ENCODE measurements at regions not wholly inside any gene's neighbourhood (a gene's known extent, or its start where the extent isn't known, plus 50 kb on each side); places are given as distances from the start of the nearest gene placed in this dataset.

DNA sequence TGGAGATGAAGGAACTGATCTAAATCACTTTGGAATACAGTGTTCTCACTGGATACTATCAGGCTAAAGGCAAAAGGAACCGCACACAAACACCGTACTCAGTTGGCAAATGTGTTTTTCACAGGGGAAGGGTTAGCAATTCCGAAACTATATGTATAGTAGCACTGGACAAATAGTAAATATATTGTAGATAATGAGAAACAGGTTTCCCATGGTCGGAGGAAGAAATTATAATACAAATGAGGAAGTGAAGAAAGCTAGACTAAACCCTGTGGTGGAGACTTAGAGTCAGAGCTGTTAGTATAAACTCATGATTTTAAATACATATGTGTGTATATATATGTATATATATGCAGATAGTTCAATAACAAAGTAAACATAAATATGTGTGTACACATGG lies 414.1 kb upstream of the SALL1 start:
- no peak for DNase-seq (ENCODE audit: low read depth in 4 of 6, low spot score in 6 of 6)
- no peak overlapping the region for H3K4me3 ChIP-seq (ENCODE audit: low read depth, low read length)
- WGBS (ENCODE audit: insufficient coverage): no CpG with 5 or more reads among the region's 4 CpGs
- H3K4me1 ChIP-seq (ENCODE audit: control insufficient read depth, insufficient read depth, low read length): no peaks in the 10 kb centered on the region
- no peaks in the 10 kb centered on the region for H3K9me3 ChIP-seq (ENCODE audit: control insufficient read depth, insufficient read depth, low read length)
- H3K27ac ChIP-seq (ENCODE audit: low read depth, low read length): no peak overlapping the region
- no peaks in the 10 kb centered on the region for H3K27me3 ChIP-seq (ENCODE audit: control insufficient read depth, insufficient read depth, low read length)
- H3K36me3 ChIP-seq (ENCODE audit: control insufficient read depth, insufficient read depth, low read length): no peaks in the 10 kb centered on the region

DNA sequence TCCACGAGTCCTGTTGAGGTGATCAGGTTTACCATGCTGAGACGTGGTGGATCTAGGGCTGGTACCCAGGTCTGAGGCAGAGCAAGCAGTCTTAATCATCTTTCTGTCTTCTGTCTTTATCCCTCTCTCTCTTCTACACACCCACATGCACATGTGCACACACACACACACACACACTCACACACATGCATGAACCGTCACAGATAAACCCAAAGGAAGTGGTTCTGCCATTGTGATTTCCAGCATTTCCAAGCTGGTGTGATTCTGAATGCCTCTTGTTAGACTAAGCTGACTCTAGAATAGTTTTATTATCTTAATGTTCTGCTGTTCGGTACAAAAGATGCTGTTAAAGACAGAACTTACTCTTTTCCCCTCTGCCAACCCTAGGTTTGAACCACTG lies 411.8 kb upstream of the SALL1 start:
- Histone ChIP-seq H3K27me3 (ENCODE audit: control insufficient read depth, insufficient read depth, low read length) (no peaks in the 10 kb centered on the region), H3K36me3 (ENCODE audit: control insufficient read depth, insufficient read depth, low read length) (no peaks in the 10 kb centered on the region), H3K9me3 (ENCODE audit: control insufficient read depth, insufficient read depth, low read length) (no peaks in the 10 kb centered on the region), H3K4me1 (ENCODE audit: control insufficient read depth, insufficient read depth, low read length) (peaks cover 3% of the 10 kb centered on the region), H3K4me3 (ENCODE audit: low read depth, low read length) (no peak overlapping the region), H3K27ac (ENCODE audit: low read depth, low read length) (no peak overlapping the region)
- DNase-seq (ENCODE audit: low read depth in 4 of 6, low spot score in 6 of 6): no peak
- 100% methylated on average over 2 of the region's 4 CpGs for WGBS (ENCODE audit: insufficient coverage)

DNA sequence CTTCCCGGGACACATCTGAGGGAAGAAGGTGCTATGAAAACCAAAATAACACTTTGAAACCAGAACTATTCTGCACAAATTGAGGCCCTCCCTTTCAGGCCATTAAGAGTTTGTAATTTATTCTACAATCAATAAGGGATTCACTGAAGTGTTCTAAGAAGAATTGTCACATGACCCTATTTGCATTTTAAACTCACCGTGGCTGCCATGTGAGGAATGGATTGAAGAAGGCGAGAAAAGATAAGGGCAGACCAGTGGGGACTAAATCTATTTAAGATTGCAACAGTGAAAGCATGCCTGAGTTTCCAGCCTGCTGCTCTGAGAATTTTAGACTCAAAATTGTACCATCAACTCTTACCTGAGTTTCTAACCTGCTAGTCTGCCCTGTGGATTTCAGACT lies 408.8 kb upstream of the SALL1 start:
- DNase-seq (ENCODE audit: low read depth in 4 of 6, low spot score in 6 of 6): peak in 1 of 6 donors; percentile 59
- no peak overlapping the region for H3K4me3 ChIP-seq (ENCODE audit: low read depth, low read length)
- no peaks in the 10 kb centered on the region for H3K36me3 ChIP-seq (ENCODE audit: control insufficient read depth, insufficient read depth, low read length)
- H3K27ac ChIP-seq (ENCODE audit: low read depth, low read length): no peak overlapping the region
- H3K4me1 ChIP-seq (ENCODE audit: control insufficient read depth, insufficient read depth, low read length): peaks cover 6% of the 10 kb centered on the region
- WGBS (ENCODE audit: insufficient coverage): 60% methylated on average over 1 of the region's 3 CpGs
- H3K9me3 ChIP-seq (ENCODE audit: control insufficient read depth, insufficient read depth, low read length): no peaks in the 10 kb centered on the region
- no peaks in the 10 kb centered on the region for H3K27me3 ChIP-seq (ENCODE audit: control insufficient read depth, insufficient read depth, low read length)

GRCh38 chr16:51557670-51558069 lies 406.6 kb upstream of the SALL1 start:
- Histone ChIP-seq H3K36me3 (ENCODE audit: control insufficient read depth, insufficient read depth, low read length) (no peaks in the 10 kb centered on the region), H3K27me3 (ENCODE audit: control insufficient read depth, insufficient read depth, low read length) (no peaks in the 10 kb centered on the region), H3K9me3 (ENCODE audit: control insufficient read depth, insufficient read depth, low read length) (no peaks in the 10 kb centered on the region), H3K27ac (ENCODE audit: low read depth, low read length) (no peak overlapping the region), H3K4me1 (ENCODE audit: control insufficient read depth, insufficient read depth, low read length) (peaks cover 6% of the 10 kb centered on the region), H3K4me3 (ENCODE audit: low read depth, low read length) (no peak overlapping the region)
- WGBS (ENCODE audit: insufficient coverage): 88% methylated on average over 2 of the region's 3 CpGs
- no peak for DNase-seq (ENCODE audit: low read depth in 4 of 6, low spot score in 6 of 6)

GRCh38 chr16:51556694-51557340 lies 405.7 kb upstream of the SALL1 start:
- Histone ChIP-seq H3K27me3 (ENCODE audit: control insufficient read depth, insufficient read depth, low read length) (no peaks in the 10 kb centered on the region), H3K27ac (ENCODE audit: low read depth, low read length) (no peak overlapping the region), H3K36me3 (ENCODE audit: control insufficient read depth, insufficient read depth, low read length) (no peaks in the 10 kb centered on the region), H3K4me3 (ENCODE audit: low read depth, low read length) (no peak overlapping the region), H3K9me3 (ENCODE audit: control insufficient read depth, insufficient read depth, low read length) (no peaks in the 10 kb centered on the region), H3K4me1 (ENCODE audit: control insufficient read depth, insufficient read depth, low read length) (peaks cover 6% of the 10 kb centered on the region)
- DNase-seq (ENCODE audit: low read depth in 4 of 6, low spot score in 6 of 6): peak in 2 of 6 donors; percentile 26 to 57
- WGBS (ENCODE audit: insufficient coverage): 28% methylated on average over 7 of the region's 9 CpGs

- H3K4me3 ChIP-seq (ENCODE audit: low read depth, low read length): no peak overlapping the region
- H3K36me3 ChIP-seq (ENCODE audit: control insufficient read depth, insufficient read depth, low read length): no peaks in the 10 kb centered on the region
- H3K9me3 ChIP-seq (ENCODE audit: control insufficient read depth, insufficient read depth, low read length): no peaks in the 10 kb centered on the region
- H3K4me1 ChIP-seq (ENCODE audit: control insufficient read depth, insufficient read depth, low read length): peaks cover 4% of the 10 kb centered on the region
- H3K27me3 ChIP-seq (ENCODE audit: control insufficient read depth, insufficient read depth, low read length): no peaks in the 10 kb centered on the region
- no peak overlapping the region for H3K27ac ChIP-seq (ENCODE audit: low read depth, low read length)
- 80% methylated on average over 5 of the region's 7 CpGs for WGBS (ENCODE audit: insufficient coverage)
- no peak for DNase-seq (ENCODE audit: low read depth in 4 of 6, low spot score in 6 of 6)
Measured at GRCh38 chr16:51553910-51554309, 402.8 kb upstream of the SALL1 start.

GRCh38 chr16:51553314-51553713 lies 402.2 kb upstream of the SALL1 start:
- Histone ChIP-seq H3K27ac (ENCODE audit: low read depth, low read length) (no peak overlapping the region), H3K4me3 (ENCODE audit: low read depth, low read length) (no peak overlapping the region), H3K9me3 (ENCODE audit: control insufficient read depth, insufficient read depth, low read length) (no peaks in the 10 kb centered on the region), H3K27me3 (ENCODE audit: control insufficient read depth, insufficient read depth, low read length) (no peaks in the 10 kb centered on the region), H3K4me1 (ENCODE audit: control insufficient read depth, insufficient read depth, low read length) (peaks cover 4% of the 10 kb centered on the region), H3K36me3 (ENCODE audit: control insufficient read depth, insufficient read depth, low read length) (no peaks in the 10 kb centered on the region)
- 86% methylated on average over 2 of the region's 2 CpGs for WGBS (ENCODE audit: insufficient coverage)
- no peak for DNase-seq (ENCODE audit: low read depth in 4 of 6, low spot score in 6 of 6)

- no peaks in the 10 kb centered on the region for H3K36me3 ChIP-seq (ENCODE audit: control insufficient read depth, insufficient read depth, low read length)
- no peak for DNase-seq (ENCODE audit: low read depth in 4 of 6, low spot score in 6 of 6)
- no peaks in the 10 kb centered on the region for H3K4me1 ChIP-seq (ENCODE audit: control insufficient read depth, insufficient read depth, low read length)
- H3K27ac ChIP-seq (ENCODE audit: low read depth, low read length): no peak overlapping the region
- H3K4me3 ChIP-seq (ENCODE audit: low read depth, low read length): no peak overlapping the region
- no peaks in the 10 kb centered on the region for H3K27me3 ChIP-seq (ENCODE audit: control insufficient read depth, insufficient read depth, low read length)
- H3K9me3 ChIP-seq (ENCODE audit: control insufficient read depth, insufficient read depth, low read length): no peaks in the 10 kb centered on the region
- WGBS (ENCODE audit: insufficient coverage): 90% methylated on average over 2 of the region's 4 CpGs
Measured at GRCh38 chr16:51550800-51551347, 399.8 kb upstream of the SALL1 start.

DNA sequence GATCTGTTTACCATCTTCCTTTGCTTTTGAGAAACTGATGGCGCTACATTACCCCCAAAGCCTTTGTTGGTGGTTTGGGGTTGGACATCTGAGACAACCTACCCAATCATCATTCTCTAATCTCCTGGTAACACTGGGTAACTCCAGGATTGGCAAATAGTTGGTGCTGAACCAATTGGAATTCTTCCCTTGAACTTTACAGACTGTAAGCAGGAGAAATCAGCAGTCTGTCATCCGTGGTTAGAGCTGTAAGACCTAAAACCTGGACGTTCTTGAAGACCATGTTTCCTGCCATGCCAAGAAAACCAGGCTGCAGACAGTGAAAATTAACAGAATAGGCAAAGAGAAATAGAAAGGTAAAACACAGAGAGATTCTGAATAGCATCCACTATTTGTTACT lies 398.8 kb upstream of the SALL1 start:
- no peaks in the 10 kb centered on the region for H3K36me3 ChIP-seq (ENCODE audit: control insufficient read depth, insufficient read depth, low read length)
- H3K4me1 ChIP-seq (ENCODE audit: control insufficient read depth, insufficient read depth, low read length): peaks cover 4% of the 10 kb centered on the region
- no peaks in the 10 kb centered on the region for H3K9me3 ChIP-seq (ENCODE audit: control insufficient read depth, insufficient read depth, low read length)
- 75% methylated on average over 2 of the region's 3 CpGs for WGBS (ENCODE audit: insufficient coverage)
- DNase-seq (ENCODE audit: low read depth in 4 of 6, low spot score in 6 of 6): no peak
- no peak overlapping the region for H3K4me3 ChIP-seq (ENCODE audit: low read depth, low read length)
- H3K27ac ChIP-seq (ENCODE audit: low read depth, low read length): no peak overlapping the region
- no peaks in the 10 kb centered on the region for H3K27me3 ChIP-seq (ENCODE audit: control insufficient read depth, insufficient read depth, low read length)

DNA sequence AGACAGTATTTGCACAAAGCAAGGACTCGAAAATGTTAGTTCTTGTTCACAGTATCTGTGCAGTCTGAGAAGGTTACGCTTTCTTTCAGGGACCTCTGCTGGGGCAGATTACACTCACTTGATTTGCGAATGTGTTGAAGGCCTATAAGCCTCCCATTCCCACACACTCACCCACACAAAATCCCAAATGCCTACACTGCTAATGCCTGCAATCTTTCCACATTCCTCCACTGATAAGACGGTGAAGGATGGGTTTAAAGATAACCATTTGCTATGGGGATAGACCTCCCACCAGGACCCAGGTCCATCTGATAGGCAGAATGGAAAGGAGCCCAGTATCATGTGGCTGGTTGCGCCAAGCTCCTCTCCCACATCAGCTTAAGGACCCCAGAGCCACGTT lies 394.9 kb upstream of the SALL1 start:
- no peak overlapping the region for H3K4me3 ChIP-seq (ENCODE audit: low read depth, low read length)
- H3K9me3 ChIP-seq (ENCODE audit: control insufficient read depth, insufficient read depth, low read length): no peaks in the 10 kb centered on the region
- H3K27me3 ChIP-seq (ENCODE audit: control insufficient read depth, insufficient read depth, low read length): no peaks in the 10 kb centered on the region
- DNase-seq (ENCODE audit: low read depth in 4 of 6, low spot score in 6 of 6): no peak
- WGBS (ENCODE audit: insufficient coverage): 94% methylated on average over 3 of the region's 6 CpGs
- H3K36me3 ChIP-seq (ENCODE audit: control insufficient read depth, insufficient read depth, low read length): no peaks in the 10 kb centered on the region
- H3K27ac ChIP-seq (ENCODE audit: low read depth, low read length): no peak overlapping the region
- peaks cover 24% of the 10 kb centered on the region for H3K4me1 ChIP-seq (ENCODE audit: control insufficient read depth, insufficient read depth, low read length)
